HG03342 (cell line): ENCODE measurements at regions not wholly inside any gene's neighbourhood (a gene's known extent, or its start where the extent isn't known, plus 50 kb on each side); places are given as distances from the start of the nearest gene placed in this dataset.

Source experiments
- ATAC-seq: cut with Tn5 transposase; IDR thresholded peaks from one replicate; pipeline ENCODE4 v1.9.1; 2021; ENCODE audit warnings: mild to moderate bottlenecking, moderate library complexity; ENCODE audit not compliant: unreplicated experiment

- no peak for ATAC-seq
Observed at GRCh38 chr10:79014796-79015195, 54.0 kb upstream of the ZMIZ1 start.

GRCh38 chr10:79017882-79018520 is 50.8 kb upstream of the ZMIZ1 start:
- no peak for ATAC-seq

- ATAC-seq = no peak
Observed at GRCh38 chr10:79018521-79019011, 50.2 kb upstream of the ZMIZ1 start.
